ENCODE measurements at regions not wholly inside any gene's neighbourhood (a gene's known extent, or its start where the extent isn't known, plus 50 kb on each side); places are given as distances from the start of the nearest gene placed in this dataset.
A peak's percentile ranks its signal among the peaks of the same experiment; 100 is the strongest.

DNA sequence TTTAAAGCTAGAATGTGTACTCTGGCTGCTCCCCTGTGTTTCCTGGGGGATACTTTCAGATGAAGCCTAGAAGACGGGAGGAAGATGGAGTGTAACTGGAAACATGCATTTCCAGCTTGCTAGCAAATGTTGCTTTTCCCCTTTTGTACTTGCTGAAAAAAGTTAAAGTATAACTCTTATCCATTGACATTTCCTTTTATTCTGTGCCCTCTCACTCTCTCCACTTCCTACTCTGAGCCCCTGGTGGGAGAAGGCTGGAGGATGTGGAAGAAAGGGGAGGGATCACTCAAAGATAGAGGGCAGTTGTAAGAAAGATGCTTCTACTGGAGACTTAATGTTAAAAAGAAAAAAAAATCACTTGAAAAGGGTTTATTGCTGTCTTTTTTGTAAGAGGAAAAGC is 396.5 kb downstream of the DTHD1 start:
- Histone ChIP-seq H3K4me1 (no peaks in the 10 kb centered on the region), H3K36me3 (no peaks in the 10 kb centered on the region), H3K9me3 (no peaks in the 10 kb centered on the region), H3K27ac (peak overlapping the region in 1 of 4 donors; percentile 30), H3K27me3 (no peaks in the 10 kb centered on the region), H3K4me3 (no peak overlapping the region)
- no peak for TF ChIP-seq POLR2AphosphoS5 (IDR thresholded peaks at IDR 0.05)
- TF ChIP-seq EP300 (IDR thresholded peaks at IDR 0.05), result no peak
- no peak for TF ChIP-seq POLR2A (IDR thresholded peaks at IDR 0.05)
- TF ChIP-seq, protein P1, sequence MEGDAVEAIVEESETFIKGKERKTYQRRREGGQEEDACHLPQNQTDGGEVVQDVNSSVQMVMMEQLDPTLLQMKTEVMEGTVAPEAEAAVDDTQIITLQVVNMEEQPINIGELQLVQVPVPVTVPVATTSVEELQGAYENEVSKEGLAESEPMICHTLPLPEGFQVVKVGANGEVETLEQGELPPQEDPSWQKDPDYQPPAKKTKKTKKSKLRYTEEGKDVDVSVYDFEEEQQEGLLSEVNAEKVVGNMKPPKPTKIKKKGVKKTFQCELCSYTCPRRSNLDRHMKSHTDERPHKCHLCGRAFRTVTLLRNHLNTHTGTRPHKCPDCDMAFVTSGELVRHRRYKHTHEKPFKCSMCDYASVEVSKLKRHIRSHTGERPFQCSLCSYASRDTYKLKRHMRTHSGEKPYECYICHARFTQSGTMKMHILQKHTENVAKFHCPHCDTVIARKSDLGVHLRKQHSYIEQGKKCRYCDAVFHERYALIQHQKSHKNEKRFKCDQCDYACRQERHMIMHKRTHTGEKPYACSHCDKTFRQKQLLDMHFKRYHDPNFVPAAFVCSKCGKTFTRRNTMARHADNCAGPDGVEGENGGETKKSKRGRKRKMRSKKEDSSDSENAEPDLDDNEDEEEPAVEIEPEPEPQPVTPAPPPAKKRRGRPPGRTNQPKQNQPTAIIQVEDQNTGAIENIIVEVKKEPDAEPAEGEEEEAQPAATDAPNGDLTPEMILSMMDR (IDR thresholded peaks at IDR 0.05), result no peak
- 50 to 71% methylated on average over 1 of the region's 1 CpG for WGBS, 2 donors
- DNase-seq, result no peak
- intact Hi-C loops (cut with DNase I), result no loop called here

DNA sequence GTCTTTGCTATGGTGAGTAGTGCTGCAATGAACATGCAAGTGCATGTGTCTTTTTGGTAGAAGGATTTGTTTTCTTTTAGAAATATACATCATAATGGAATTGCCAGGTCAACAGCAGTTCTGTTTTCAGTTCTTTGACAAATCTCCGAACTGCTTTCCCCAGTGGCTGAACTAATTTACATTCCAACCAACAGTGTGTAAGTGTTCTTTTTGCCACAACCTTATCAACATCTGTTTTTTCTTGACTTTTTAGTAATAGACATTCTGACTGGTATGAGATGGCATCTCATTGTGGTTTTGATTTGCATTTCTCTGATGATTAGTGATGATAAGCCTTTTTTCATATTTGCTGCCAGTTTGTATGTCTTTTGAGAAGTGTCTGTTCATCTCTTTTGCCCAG is 406.3 kb downstream of the DTHD1 start:
- intact Hi-C loops (cut with DNase I), result no loop called here
- WGBS, 2 donors, result 73 to 77% methylated on average over 1 of the region's 1 CpG
- no peaks in the 10 kb centered on the region for H3K36me3 ChIP-seq
- H3K27ac ChIP-seq, result no peak overlapping the region
- H3K4me1 ChIP-seq, result no peaks in the 10 kb centered on the region
- no peak for DNase-seq
- H3K4me3 ChIP-seq, result no peak overlapping the region
- H3K9me3 ChIP-seq, result peaks cover 0 to 2% (median 0%) of the 10 kb centered on the region in 4 donors
- TF ChIP-seq EP300 (IDR thresholded peaks at IDR 0.05) (no peak), POLR2AphosphoS5 (IDR thresholded peaks at IDR 0.05) (no peak), POLR2A (IDR thresholded peaks at IDR 0.05) (no peak)
- TF ChIP-seq, protein P1 (IDR thresholded peaks at IDR 0.05), result no peak
- H3K27me3 ChIP-seq, result no peaks in the 10 kb centered on the region

DNA sequence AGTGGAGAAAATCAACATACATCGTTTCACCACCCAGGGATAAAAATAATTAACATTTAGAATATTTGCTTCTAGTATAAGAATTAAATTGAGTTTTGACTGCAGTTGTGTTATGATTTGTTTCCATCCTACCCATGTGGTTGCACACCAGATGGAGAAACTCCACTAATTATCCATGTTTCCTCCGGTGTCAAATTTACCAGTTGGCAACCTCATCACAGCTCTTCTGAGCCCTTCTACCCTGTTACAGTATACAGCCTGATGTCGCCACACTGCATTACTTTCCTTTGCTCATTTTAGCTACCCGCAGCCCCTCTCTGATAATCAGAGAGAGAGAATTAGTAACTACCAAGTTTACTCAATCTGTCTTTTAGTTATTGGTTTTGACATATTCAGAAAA is 411.2 kb downstream of the DTHD1 start:
- WGBS, 2 donors, result 88 to 94% methylated on average over 4 of the region's 4 CpGs
- TF ChIP-seq, protein P1 (IDR thresholded peaks at IDR 0.05), result no peak
- TF ChIP-seq POLR2A (IDR thresholded peaks at IDR 0.05) (no peak), EP300 (IDR thresholded peaks at IDR 0.05) (no peak), POLR2AphosphoS5 (IDR thresholded peaks at IDR 0.05) (no peak)

DNA sequence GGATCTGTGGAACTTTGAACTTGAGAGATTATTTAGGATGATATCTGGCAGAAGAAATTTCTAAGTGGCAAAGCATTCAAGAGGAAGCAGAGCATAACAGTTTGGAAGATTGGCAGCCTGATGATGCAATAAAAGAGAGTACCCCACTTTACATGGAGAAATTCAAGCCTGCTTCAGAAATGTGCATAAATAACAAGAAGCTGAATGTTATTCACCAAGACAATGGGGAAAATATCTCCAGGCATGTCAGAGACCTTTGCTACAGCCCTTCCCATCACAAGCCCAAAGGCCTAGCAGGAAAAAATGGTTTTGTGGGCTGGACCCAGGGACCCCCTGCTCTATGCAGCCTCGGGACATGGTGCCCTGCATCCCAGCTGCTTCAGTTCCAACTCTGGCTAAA is 420.8 kb downstream of the DTHD1 start:
- WGBS, 2 donors, result 63 to 73% methylated on average over 1 of the region's 1 CpG
- Histone ChIP-seq H3K4me3 (no peak overlapping the region), H3K27me3 (no peaks in the 10 kb centered on the region), H3K27ac (no peak overlapping the region), H3K4me1 (no peaks in the 10 kb centered on the region), H3K9me3 (peaks cover 0 to 4% (median 0%) of the 10 kb centered on the region in 4 donors), H3K36me3 (no peaks in the 10 kb centered on the region)
- TF ChIP-seq, protein P1 (IDR thresholded peaks at IDR 0.05), result no peak
- TF ChIP-seq POLR2AphosphoS5 (IDR thresholded peaks at IDR 0.05) (no peak), POLR2A (IDR thresholded peaks at IDR 0.05) (no peak), EP300 (IDR thresholded peaks at IDR 0.05) (no peak)
- no peak for DNase-seq
- intact Hi-C loops (cut with DNase I), result no loop called here

More for the DNA sequence above, 411.2 kb downstream of the DTHD1 start:
- intact Hi-C loops (cut with DNase I), result no loop called here
- Histone ChIP-seq H3K36me3 (no peaks in the 10 kb centered on the region), H3K4me3 (no peak overlapping the region), H3K9me3 (peaks cover 0 to 2% (median 0%) of the 10 kb centered on the region in 4 donors), H3K4me1 (no peaks in the 10 kb centered on the region), H3K27me3 (no peaks in the 10 kb centered on the region), H3K27ac (no peak overlapping the region)
- DNase-seq, result no peak

DNA sequence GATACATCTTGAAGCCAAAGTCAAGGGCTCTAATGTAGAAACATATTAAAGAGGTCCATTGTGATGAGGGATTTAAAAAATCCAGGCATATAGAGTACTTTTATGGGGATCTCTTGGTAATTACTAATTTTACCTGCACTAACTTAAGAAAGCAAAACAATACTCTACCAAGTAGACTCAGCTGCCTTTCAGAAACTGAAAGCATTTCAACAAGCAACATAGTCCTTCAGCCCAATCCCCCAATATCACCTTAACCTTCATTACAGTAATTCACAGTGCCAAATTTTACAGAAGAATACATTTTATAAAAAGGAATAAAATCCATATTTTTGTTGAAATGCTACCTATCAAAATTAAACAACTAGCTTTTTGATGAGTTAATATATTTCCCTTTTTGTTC is 422.9 kb downstream of the DTHD1 start:
- TF ChIP-seq POLR2AphosphoS5 (IDR thresholded peaks at IDR 0.05) (no peak), EP300 (IDR thresholded peaks at IDR 0.05) (no peak), POLR2A (IDR thresholded peaks at IDR 0.05) (no peak)
- TF ChIP-seq, protein P1 (IDR thresholded peaks at IDR 0.05), result no peak
- no peak for DNase-seq

More for the DNA sequence above, 422.9 kb downstream of the DTHD1 start:
- Histone ChIP-seq H3K27me3 (no peaks in the 10 kb centered on the region), H3K27ac (no peak overlapping the region), H3K36me3 (no peaks in the 10 kb centered on the region), H3K9me3 (peaks cover 0 to 4% (median 0%) of the 10 kb centered on the region in 4 donors), H3K4me1 (no peaks in the 10 kb centered on the region), H3K4me3 (no peak overlapping the region)
- intact Hi-C loops (cut with DNase I), result no loop called here

All from sigmoid colon (tissue), 6 donors.